Tibial artery (tissue), 4 donors: ENCODE measurements at regions not wholly inside any gene's neighbourhood (a gene's known extent, or its start where the extent isn't known, plus 50 kb on each side); places are given as distances from the start of the nearest gene placed in this dataset.

Source experiments
- DNase-seq, 2 donors: peaks; one replicate each; pipeline ENCODE4 v3.0.0-alpha.2; 2019
- H3K27ac ChIP-seq, 2 donors: fragments of 200-600 bp; sonication (generic) in 1 of 2; 1 replicate in 1 of 2; 2 replicates in 1 of 2; pipeline ENCODE4 v1.5.1; 2018 to 2019; ENCODE audit warnings: mild to moderate bottlenecking in 1 of 2
- H3K27me3 ChIP-seq, 2 donors: fragments of 200-600 bp; sonication (generic) in 1 of 2; one replicate each; pipeline versions ENCODE4 v1.5.1 to v1.6.0; 2016 to 2019
- H3K36me3 ChIP-seq, 3 donors: fragments of 200-600 bp; sonication (generic) in 2 of 3; one replicate each; pipeline ENCODE4 v1.5.1; 2016 to 2019; ENCODE audit warnings: mild to moderate bottlenecking in 2 of 3
- H3K4me1 ChIP-seq, 4 donors: fragments of 200-600 bp; sonication (generic) in 2 of 4; 1 replicate in 3 of 4; 2 replicates in 1 of 4; pipeline ENCODE4 v1.5.1; 2016 to 2019
- H3K4me3 ChIP-seq, 2 donors: fragments of 200-600 bp; sonication (generic) in 1 of 2; 1 replicate in 1 of 2; 2 replicates in 1 of 2; pipeline ENCODE4 v1.5.1; 2018 to 2019; ENCODE audit warnings: mild to moderate bottlenecking in 2 of 2
- H3K9me3 ChIP-seq, 3 donors: fragments of 200-600 bp; sonication (generic) in 1 of 3; one replicate each; pipeline ENCODE4 v1.5.1; 2016 to 2019
- CTCF ChIP-seq, 2 experiments: fragments of 200-600 bp in 1 of 2; fragments of 450-650 bp in 1 of 2; IDR thresholded peaks; one replicate each; pipeline ENCODE4 v1.5.1; 2017 to 2019; ENCODE audit warnings: antibody characterized with exemption in 2 of 2, mild to moderate bottlenecking in 1 of 2, moderate library complexity in 1 of 2
- intact Hi-C: fragments of 100-400 bp; cut with DNase I; formaldehyde crosslinking; loops from one replicate; pipeline ENCODE4 v1.15.0; 2023; ENCODE audit warnings: low total_unique reads

GRCh38 chr17:51527225-51527982 lies 267.1 kb downstream of the UTP18 start:
- Histone ChIP-seq H3K4me1 (no peaks in the 10 kb centered on the region), H3K4me3 (no peak overlapping the region), H3K27me3 (peaks cover 0 to 4% of the 10 kb centered on the region in 2 donors), H3K9me3 (no peaks in the 10 kb centered on the region), H3K36me3 (no peaks in the 10 kb centered on the region), H3K27ac (no peak overlapping the region)
- no peak for DNase-seq
- intact Hi-C loops, result loop anchor here (10.0 kb wide), 1 partner anchor 63 kb away; no protein-coding TSS in a partner anchor
- no peak for TF ChIP-seq CTCF (IDR thresholded peaks at IDR 0.05)

GRCh38 chr17:51528111-51528510 lies 267.8 kb downstream of the UTP18 start:
- peaks cover 0 to 4% of the 10 kb centered on the region in 2 donors for H3K27me3 ChIP-seq
- DNase-seq, result no peak
- no peaks in the 10 kb centered on the region for H3K9me3 ChIP-seq
- no peaks in the 10 kb centered on the region for H3K36me3 ChIP-seq
- H3K27ac ChIP-seq, result no peak overlapping the region
- no peak overlapping the region for H3K4me3 ChIP-seq
- intact Hi-C loops, result loop anchor here (10.0 kb wide), 1 partner anchor 63 kb away; no protein-coding TSS in a partner anchor
- TF ChIP-seq CTCF (IDR thresholded peaks at IDR 0.05), result no peak
- H3K4me1 ChIP-seq, result no peaks in the 10 kb centered on the region

- no peak for TF ChIP-seq CTCF (IDR thresholded peaks at IDR 0.05)
- no peak overlapping the region for H3K27ac ChIP-seq
- H3K27me3 ChIP-seq, result peaks cover 0 to 15% of the 10 kb centered on the region in 2 donors
- H3K36me3 ChIP-seq, result no peaks in the 10 kb centered on the region
- no peaks in the 10 kb centered on the region for H3K4me1 ChIP-seq
- intact Hi-C loops, result no loop called here
- H3K4me3 ChIP-seq, result no peak overlapping the region
- no peak for DNase-seq
- H3K9me3 ChIP-seq, result no peaks in the 10 kb centered on the region
These were observed 272.9 kb downstream of the UTP18 start for GRCh38 chr17:51533219-51533618.

GRCh38 chr17:51533821-51534220 lies 273.5 kb downstream of the UTP18 start:
- DNase-seq, result no peak
- Histone ChIP-seq H3K36me3 (no peaks in the 10 kb centered on the region), H3K4me3 (no peak overlapping the region), H3K27ac (no peak overlapping the region), H3K4me1 (no peaks in the 10 kb centered on the region), H3K9me3 (no peaks in the 10 kb centered on the region), H3K27me3 (peaks cover 0 to 11% of the 10 kb centered on the region in 2 donors)
- intact Hi-C loops, result no loop called here
- no peak for TF ChIP-seq CTCF (IDR thresholded peaks at IDR 0.05)

- no peak for TF ChIP-seq CTCF (IDR thresholded peaks at IDR 0.05)
- intact Hi-C loops, result no loop called here
These were observed 276.3 kb downstream of the UTP18 start for GRCh38 chr17:51536627-51537026.

More at GRCh38 chr17:51536627-51537026, 276.3 kb downstream of the UTP18 start:
- DNase-seq, result no peak
- Histone ChIP-seq H3K27ac (no peak overlapping the region), H3K27me3 (peaks cover 0 to 11% of the 10 kb centered on the region in 2 donors), H3K4me1 (no peaks in the 10 kb centered on the region), H3K4me3 (no peak overlapping the region), H3K9me3 (no peaks in the 10 kb centered on the region), H3K36me3 (no peaks in the 10 kb centered on the region)
